ENCODE measurements at regions not wholly inside any gene's neighbourhood (a gene's known extent, or its start where the extent isn't known, plus 50 kb on each side); places are given as distances from the start of the nearest gene placed in this dataset.

DNA sequence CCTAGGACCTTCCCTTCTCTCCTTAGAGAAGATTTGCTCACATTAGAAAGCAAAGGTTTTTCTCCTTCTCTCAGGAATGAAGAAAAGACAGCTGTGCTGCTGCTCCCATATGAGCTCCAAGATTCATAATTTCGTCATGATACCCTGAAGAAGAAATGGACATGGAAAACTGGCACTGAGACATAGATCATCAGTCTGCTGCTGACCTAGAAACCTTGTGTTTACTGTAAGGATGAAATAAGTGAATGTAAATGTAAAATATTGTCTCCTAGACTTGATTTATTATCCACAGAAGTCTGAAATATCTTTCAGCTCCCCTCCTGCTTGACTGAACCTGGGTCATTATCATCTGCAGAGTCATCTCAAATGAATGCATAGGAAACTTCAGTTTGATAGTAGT is 77.9 kb downstream of the ZC3H11B start:
- Histone ChIP-seq H2BK120ac (ENCODE audit: low read depth, low read length) (no peak overlapping the region), H4K8ac (ENCODE audit: low read depth, low read length) (no peak overlapping the region), H2BK12ac (ENCODE audit: low read length) (no peak overlapping the region), H3K4me2 (ENCODE audit: insufficient read depth, low read length, poor library complexity, severe bottlenecking) (no peak overlapping the region), H2BK5ac (ENCODE audit: low read length) (no peak overlapping the region), H3K4me1 (ENCODE audit: control insufficient read depth in 2 of 2, insufficient read depth in 1 of 2, low read depth in 1 of 2, low read length in 2 of 2) (peaks cover 0 to 3% of the 10 kb centered on the region in 2 donors), H3K27ac (replicated peaks; ENCODE audit: low read length) (no peak overlapping the region), H3K36me3 (replicated peaks in 1 of 2; ENCODE audit: control insufficient read depth in 2 of 2, insufficient read depth in 2 of 2, low read length in 2 of 2) (no peaks in the 10 kb centered on the region), H2BK15ac (ENCODE audit: low read length) (no peak overlapping the region), H3K27me3 (ENCODE audit: control insufficient read depth in 3 of 3, insufficient read depth in 3 of 3, low read depth in 1 of 3, low read length in 3 of 3) (no peaks in the 10 kb centered on the region), H3K18ac (ENCODE audit: low read length) (no peak overlapping the region), H3K14ac (ENCODE audit: low read length) (no peak overlapping the region), H3K4me3 (ENCODE audit: low read length in 2 of 2) (no peak overlapping the region), H3K4ac (ENCODE audit: low read length) (no peak overlapping the region), H4K91ac (ENCODE audit: low read depth, low read length, poor library complexity) (no peak overlapping the region), H2AK5ac (ENCODE audit: low read depth, low read length) (no peak overlapping the region), H3K23ac (ENCODE audit: low read depth, low read length, poor library complexity) (no peak overlapping the region), H3K9ac (ENCODE audit: low read depth, low read length, poor library complexity) (no peak overlapping the region), H3K9me3 (replicated peaks in 1 of 2; ENCODE audit: control insufficient read depth in 2 of 2, insufficient read depth in 1 of 2, low read depth in 1 of 2, low read length in 2 of 2) (no peaks in the 10 kb centered on the region), H2AFZ (ENCODE audit: low read length) (peak overlapping the region; percentile 25), H3K79me1 (ENCODE audit: low read depth, low read length) (no peaks in the 10 kb centered on the region)
- no peak for DNase-seq (ENCODE audit: low spot score)
- no CpG with 5 or more reads among the region's 1 CpG for WGBS, 2 donors (ENCODE audit: extremely low coverage in 2 of 2, insufficient read length in 2 of 2, insufficient replicate concordance in 1 of 2)

DNA sequence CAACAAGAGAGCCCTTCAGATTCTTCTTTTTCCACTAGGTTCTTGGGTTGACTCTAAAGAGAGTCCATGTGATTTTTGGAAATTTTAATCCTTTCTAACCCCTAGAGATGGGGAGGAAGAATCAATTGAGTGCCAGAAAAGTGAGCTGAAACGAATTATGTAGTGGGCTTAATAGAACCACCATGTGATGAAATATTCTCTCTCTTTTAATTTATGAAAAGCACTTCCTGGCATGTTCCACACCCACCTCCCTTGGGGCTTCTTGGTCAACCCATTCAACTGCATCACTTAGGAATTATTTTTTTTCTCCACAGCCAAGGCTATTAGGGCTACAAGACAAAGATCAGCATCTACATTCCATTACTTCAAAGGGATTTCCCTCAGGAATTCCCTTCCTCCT is 79.6 kb downstream of the ZC3H11B start:
- Histone ChIP-seq H3K4me2 (ENCODE audit: insufficient read depth, low read length, poor library complexity, severe bottlenecking) (no peak overlapping the region), H2AK5ac (ENCODE audit: low read depth, low read length) (no peak overlapping the region), H3K27me3 (ENCODE audit: control insufficient read depth in 3 of 3, insufficient read depth in 3 of 3, low read depth in 1 of 3, low read length in 3 of 3) (no peaks in the 10 kb centered on the region), H3K23ac (ENCODE audit: low read depth, low read length, poor library complexity) (no peak overlapping the region), H4K91ac (ENCODE audit: low read depth, low read length, poor library complexity) (no peak overlapping the region), H3K9me3 (replicated peaks in 1 of 2; ENCODE audit: control insufficient read depth in 2 of 2, insufficient read depth in 1 of 2, low read depth in 1 of 2, low read length in 2 of 2) (no peaks in the 10 kb centered on the region), H3K4ac (ENCODE audit: low read length) (no peak overlapping the region), H3K18ac (ENCODE audit: low read length) (no peak overlapping the region), H2BK12ac (ENCODE audit: low read length) (no peak overlapping the region), H2BK120ac (ENCODE audit: low read depth, low read length) (no peak overlapping the region), H3K4me3 (ENCODE audit: low read length in 2 of 2) (no peak overlapping the region), H4K8ac (ENCODE audit: low read depth, low read length) (no peak overlapping the region), H2BK5ac (ENCODE audit: low read length) (no peak overlapping the region), H2BK15ac (ENCODE audit: low read length) (no peak overlapping the region), H3K36me3 (replicated peaks in 1 of 2; ENCODE audit: control insufficient read depth in 2 of 2, insufficient read depth in 2 of 2, low read length in 2 of 2) (no peaks in the 10 kb centered on the region), H3K14ac (ENCODE audit: low read length) (no peak overlapping the region), H3K79me1 (ENCODE audit: low read depth, low read length) (no peaks in the 10 kb centered on the region), H3K4me1 (ENCODE audit: control insufficient read depth in 2 of 2, insufficient read depth in 1 of 2, low read depth in 1 of 2, low read length in 2 of 2) (peaks cover 0 to 3% of the 10 kb centered on the region in 2 donors), H3K9ac (ENCODE audit: low read depth, low read length, poor library complexity) (no peak overlapping the region), H2AFZ (ENCODE audit: low read length) (no peak overlapping the region), H3K27ac (replicated peaks; ENCODE audit: low read length) (no peak overlapping the region)
- no CpG with 5 or more reads among the region's 1 CpG for WGBS, 2 donors (ENCODE audit: extremely low coverage in 2 of 2, insufficient read length in 2 of 2, insufficient replicate concordance in 1 of 2)
- DNase-seq (ENCODE audit: low spot score) = no peak

DNA sequence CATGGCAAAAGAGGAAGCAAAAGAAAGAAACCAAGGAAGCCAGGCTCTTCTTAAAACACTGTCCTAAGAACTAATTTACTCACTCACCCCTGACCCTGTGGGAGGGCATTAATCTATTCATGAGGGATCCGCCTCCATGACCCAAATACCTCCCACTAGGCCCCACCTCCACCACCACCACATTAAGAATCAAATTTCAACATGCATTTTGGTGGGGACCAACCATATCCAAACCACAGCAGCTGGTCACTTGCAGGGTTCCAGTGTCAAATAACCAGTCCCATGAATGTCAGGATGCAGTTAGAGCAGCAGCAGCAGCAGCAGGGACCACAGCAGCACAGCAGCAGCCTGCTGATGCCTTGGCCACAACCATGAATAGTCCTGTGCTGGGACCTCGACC is 83.8 kb downstream of the ZC3H11B start:
- no peak overlapping the region for H2BK15ac ChIP-seq (ENCODE audit: low read length)
- peak overlapping the region; percentile 46 for H3K27ac ChIP-seq (replicated peaks; ENCODE audit: low read length)
- H3K4me3 ChIP-seq (ENCODE audit: low read length in 2 of 2) = no peak overlapping the region
- H3K14ac ChIP-seq (ENCODE audit: low read length) = no peak overlapping the region
- H3K4me2 ChIP-seq (ENCODE audit: insufficient read depth, low read length, poor library complexity, severe bottlenecking) = no peak overlapping the region
- no peak overlapping the region for H2BK5ac ChIP-seq (ENCODE audit: low read length)
- no peak overlapping the region for H3K18ac ChIP-seq (ENCODE audit: low read length)
- H3K79me1 ChIP-seq (ENCODE audit: low read depth, low read length) = no peaks in the 10 kb centered on the region
- H3K27me3 ChIP-seq (ENCODE audit: control insufficient read depth in 3 of 3, insufficient read depth in 3 of 3, low read depth in 1 of 3, low read length in 3 of 3) = no peaks in the 10 kb centered on the region
- no peaks in the 10 kb centered on the region for H3K36me3 ChIP-seq (replicated peaks in 1 of 2; ENCODE audit: control insufficient read depth in 2 of 2, insufficient read depth in 2 of 2, low read length in 2 of 2)
- H3K9ac ChIP-seq (ENCODE audit: low read depth, low read length, poor library complexity) = no peak overlapping the region
- H2AFZ ChIP-seq (ENCODE audit: low read length) = peak overlapping the region; percentile 15
- peaks cover 0 to 3% of the 10 kb centered on the region in 2 donors for H3K9me3 ChIP-seq (replicated peaks in 1 of 2; ENCODE audit: control insufficient read depth in 2 of 2, insufficient read depth in 1 of 2, low read depth in 1 of 2, low read length in 2 of 2)
- no peak overlapping the region for H2BK12ac ChIP-seq (ENCODE audit: low read length)
- H3K4ac ChIP-seq (ENCODE audit: low read length) = no peak overlapping the region
- WGBS, 2 donors (ENCODE audit: extremely low coverage in 2 of 2, insufficient read length in 2 of 2, insufficient replicate concordance in 1 of 2) = no CpG with 5 or more reads among the region's 2 CpGs
- H4K8ac ChIP-seq (ENCODE audit: low read depth, low read length) = no peak overlapping the region
- H2BK120ac ChIP-seq (ENCODE audit: low read depth, low read length) = no peak overlapping the region
- no peak overlapping the region for H3K23ac ChIP-seq (ENCODE audit: low read depth, low read length, poor library complexity)
- no peak overlapping the region for H2AK5ac ChIP-seq (ENCODE audit: low read depth, low read length)
- no peak overlapping the region for H4K91ac ChIP-seq (ENCODE audit: low read depth, low read length, poor library complexity)
- peaks cover 0 to 3% of the 10 kb centered on the region in 2 donors for H3K4me1 ChIP-seq (ENCODE audit: control insufficient read depth in 2 of 2, insufficient read depth in 1 of 2, low read depth in 1 of 2, low read length in 2 of 2)
- DNase-seq (ENCODE audit: low spot score) = peak; percentile 9

DNA sequence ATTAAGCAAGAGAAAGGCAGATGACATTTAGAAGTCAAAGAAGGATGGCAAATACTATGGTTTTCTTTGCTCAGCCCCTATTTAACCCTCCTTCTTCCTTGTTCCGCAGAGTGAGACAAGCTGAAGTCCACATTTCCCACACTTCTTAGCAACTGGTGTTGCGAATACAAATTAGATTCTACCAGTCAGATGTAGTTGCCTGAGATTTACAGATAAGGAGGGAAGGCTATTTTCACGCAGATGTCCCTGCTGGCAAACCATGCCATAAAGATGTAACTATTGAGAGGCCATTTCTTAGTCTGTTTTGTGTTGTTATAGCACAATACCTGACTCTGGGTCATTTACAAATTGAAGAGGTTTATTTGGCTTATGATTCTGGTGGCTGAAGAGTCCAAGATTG is 84.3 kb downstream of the ZC3H11B start:
- Histone ChIP-seq H4K91ac (ENCODE audit: low read depth, low read length, poor library complexity) (no peak overlapping the region), H3K36me3 (replicated peaks in 1 of 2; ENCODE audit: control insufficient read depth in 2 of 2, insufficient read depth in 2 of 2, low read length in 2 of 2) (no peaks in the 10 kb centered on the region), H3K27me3 (ENCODE audit: control insufficient read depth in 3 of 3, insufficient read depth in 3 of 3, low read depth in 1 of 3, low read length in 3 of 3) (no peaks in the 10 kb centered on the region), H2BK5ac (ENCODE audit: low read length) (no peak overlapping the region), H3K4me2 (ENCODE audit: insufficient read depth, low read length, poor library complexity, severe bottlenecking) (no peak overlapping the region), H4K8ac (ENCODE audit: low read depth, low read length) (no peak overlapping the region), H3K4ac (ENCODE audit: low read length) (no peak overlapping the region), H3K9me3 (replicated peaks in 1 of 2; ENCODE audit: control insufficient read depth in 2 of 2, insufficient read depth in 1 of 2, low read depth in 1 of 2, low read length in 2 of 2) (peaks cover 0 to 3% of the 10 kb centered on the region in 2 donors), H3K9ac (ENCODE audit: low read depth, low read length, poor library complexity) (no peak overlapping the region), H2BK12ac (ENCODE audit: low read length) (no peak overlapping the region), H2AK5ac (ENCODE audit: low read depth, low read length) (no peak overlapping the region), H3K14ac (ENCODE audit: low read length) (no peak overlapping the region), H3K27ac (replicated peaks; ENCODE audit: low read length) (no peak overlapping the region), H3K4me3 (ENCODE audit: low read length in 2 of 2) (no peak overlapping the region), H3K23ac (ENCODE audit: low read depth, low read length, poor library complexity) (no peak overlapping the region), H3K4me1 (ENCODE audit: control insufficient read depth in 2 of 2, insufficient read depth in 1 of 2, low read depth in 1 of 2, low read length in 2 of 2) (peaks cover 0 to 3% of the 10 kb centered on the region in 2 donors), H2BK120ac (ENCODE audit: low read depth, low read length) (no peak overlapping the region), H3K79me1 (ENCODE audit: low read depth, low read length) (no peaks in the 10 kb centered on the region), H3K18ac (ENCODE audit: low read length) (no peak overlapping the region), H2AFZ (ENCODE audit: low read length) (peak overlapping the region; percentile 15), H2BK15ac (ENCODE audit: low read length) (no peak overlapping the region)
- DNase-seq (ENCODE audit: low spot score) = no peak
- WGBS, 2 donors (ENCODE audit: extremely low coverage in 2 of 2, insufficient read length in 2 of 2, insufficient replicate concordance in 1 of 2) = no CpG with 5 or more reads among the region's 3 CpGs

Data from neuronal stem cell (in vitro differentiated cells).